Chondrocyte (in vitro differentiated cells): ENCODE measurements at regions not wholly inside any gene's neighbourhood (a gene's known extent, or its start where the extent isn't known, plus 50 kb on each side); places are given as distances from the start of the nearest gene placed in this dataset.

Experiments
- DNase-seq: peaks from one replicate; pipeline ENCODE4 v3.0.0; 2021; ENCODE audit warnings: mixed read lengths, low spot score
- H3K27ac Mint-ChIP-seq: one replicate; pipeline ENCODE4 v1.8.0; 2021; ENCODE audit warnings: mild to moderate bottlenecking, moderate library complexity, mixed read lengths; ENCODE audit not compliant: unreplicated experiment
- H3K27me3 Mint-ChIP-seq: 2 replicates; pipeline ENCODE4 v1.8.0; 2021; ENCODE audit warnings: low read depth, mixed read lengths
- H3K36me3 Mint-ChIP-seq: 2 replicates; pipeline ENCODE4 v1.8.0; 2021; ENCODE audit warnings: low read depth, mixed read lengths
- H3K4me1 Mint-ChIP-seq: 2 replicates; pipeline ENCODE4 v1.8.0; 2021; ENCODE audit warnings: low read depth, mild to moderate bottlenecking, mixed read lengths
- H3K4me3 Mint-ChIP-seq: one replicate; pipeline ENCODE4 v1.8.0; 2021; ENCODE audit warnings: mild to moderate bottlenecking, moderate library complexity, mixed read lengths; ENCODE audit not compliant: unreplicated experiment
- H3K9me3 Mint-ChIP-seq: 2 replicates; pipeline ENCODE4 v1.8.0; 2021; ENCODE audit warnings: low read depth, mixed read lengths
- CTCF ChIP-seq: fragments of 200-600 bp; sonication (generic); IDR thresholded peaks from 2 replicates; pipeline ENCODE4 v1.5.0; 2021; ENCODE audit warnings: antibody characterized with exemption, mild to moderate bottlenecking, moderate library complexity

- no peak for TF ChIP-seq CTCF
- no peak for DNase-seq
- no peak overlapping the region for H3K4me3 Mint-ChIP-seq
Measured at GRCh38 chrX:38991656-38992440, 190.6 kb downstream of the MID1IP1 start.

GRCh38 chrX:38992441-38993096 is 191.3 kb downstream of the MID1IP1 start:
- H3K27ac Mint-ChIP-seq, result no peak overlapping the region
- no peak for TF ChIP-seq CTCF
- peaks cover 16% of the 10 kb centered on the region for H3K9me3 Mint-ChIP-seq
- H3K4me3 Mint-ChIP-seq, result no peak overlapping the region
- H3K4me1 Mint-ChIP-seq, result no peaks in the 10 kb centered on the region
- H3K27me3 Mint-ChIP-seq, result no peaks in the 10 kb centered on the region
- H3K36me3 Mint-ChIP-seq, result no peaks in the 10 kb centered on the region
- no peak for DNase-seq

More at GRCh38 chrX:38991656-38992440, 190.6 kb downstream of the MID1IP1 start:
- Mint-ChIP-seq H3K36me3 (no peaks in the 10 kb centered on the region), H3K9me3 (peaks cover 16% of the 10 kb centered on the region), H3K27me3 (no peaks in the 10 kb centered on the region), H3K4me1 (no peaks in the 10 kb centered on the region), H3K27ac (no peak overlapping the region)

GRCh38 chrX:38993500-38993899 is 192.2 kb downstream of the MID1IP1 start:
- no peaks in the 10 kb centered on the region for H3K4me1 Mint-ChIP-seq

GRCh38 chrX:38999099-38999498 is 197.8 kb downstream of the MID1IP1 start:
- Mint-ChIP-seq H3K27ac (no peak overlapping the region), H3K4me3 (no peak overlapping the region), H3K4me1 (no peaks in the 10 kb centered on the region), H3K36me3 (no peaks in the 10 kb centered on the region), H3K9me3 (peaks cover 20% of the 10 kb centered on the region), H3K27me3 (no peaks in the 10 kb centered on the region)
- DNase-seq, result no peak
- no peak for TF ChIP-seq CTCF

More at GRCh38 chrX:38993500-38993899, 192.2 kb downstream of the MID1IP1 start:
- Mint-ChIP-seq H3K27me3 (no peaks in the 10 kb centered on the region), H3K36me3 (no peaks in the 10 kb centered on the region), H3K27ac (no peak overlapping the region), H3K9me3 (peaks cover 19% of the 10 kb centered on the region), H3K4me3 (no peak overlapping the region)
- no peak for DNase-seq
- no peak for TF ChIP-seq CTCF

GRCh38 chrX:38999967-39000745 is 198.9 kb downstream of the MID1IP1 start:
- H3K4me3 Mint-ChIP-seq, result no peak overlapping the region
- H3K4me1 Mint-ChIP-seq, result no peaks in the 10 kb centered on the region
- no peaks in the 10 kb centered on the region for H3K36me3 Mint-ChIP-seq
- H3K27me3 Mint-ChIP-seq, result no peaks in the 10 kb centered on the region
- peaks cover 14% of the 10 kb centered on the region for H3K9me3 Mint-ChIP-seq
- TF ChIP-seq CTCF, result no peak
- H3K27ac Mint-ChIP-seq, result no peak overlapping the region
- no peak for DNase-seq
